CD14-positive monocyte (primary cell): ENCODE measurements at regions not wholly inside any gene's neighbourhood (a gene's known extent, or its start where the extent isn't known, plus 50 kb on each side); places are given as distances from the start of the nearest gene placed in this dataset.

ENCODE experiments used
- DNase-seq, 3 donors: peaks; one replicate each; pipeline ENCODE4 v3.0.0-alpha.2; 2011 to 2022
- H2AFZ ChIP-seq: 2 replicates; pipeline ENCODE4 v1.6.0; 2012; ENCODE audit warnings: mild to moderate bottlenecking, low read depth, low read length, inconsistent platforms; ENCODE audit not compliant: insufficient read depth, poor library complexity, severe bottlenecking
- H3K27ac ChIP-seq, 2 donors: 1 replicate in 1 of 2; 2 replicates in 1 of 2; pipeline ENCODE4 v1.5.1; 2012 to 2013; ENCODE audit warnings: low read length in 2 of 2, control low read depth in 1 of 2, inconsistent platforms in 1 of 2, low read depth in 1 of 2, mild to moderate bottlenecking in 1 of 2
- H3K27me3 ChIP-seq, 2 donors: one replicate each; pipeline versions ENCODE4 v1.6.0 to v1.6.1; 2011 to 2013; ENCODE audit warnings: low read length in 2 of 2; ENCODE audit not compliant: control insufficient read depth in 2 of 2, insufficient read depth in 2 of 2
- H3K36me3 ChIP-seq, 2 donors: replicated peaks in 1 of 2; 1 replicate in 1 of 2; 2 replicates in 1 of 2; pipeline versions ENCODE4 v1.5.1 to v1.6.1; 2012 to 2013; ENCODE audit warnings: low read length in 2 of 2, control low read depth in 1 of 2, inconsistent platforms in 1 of 2, mild to moderate bottlenecking in 1 of 2; ENCODE audit not compliant: insufficient read depth in 2 of 2, control insufficient read depth in 1 of 2
- H3K4me1 ChIP-seq, 2 donors: 1 replicate in 1 of 2; 2 replicates in 1 of 2; pipeline versions ENCODE4 v1.5.1 to v1.6.1; 2012 to 2013; ENCODE audit warnings: low read length in 2 of 2, control low read depth in 1 of 2, inconsistent platforms in 1 of 2, mild to moderate bottlenecking in 1 of 2, moderate library complexity in 1 of 2; ENCODE audit not compliant: insufficient read depth in 2 of 2, control insufficient read depth in 1 of 2
- H3K4me2 ChIP-seq: replicated peaks from 2 replicates; pipeline ENCODE3; 2012; ENCODE audit warnings: low read length, moderate library complexity, mild to moderate bottlenecking; ENCODE audit not compliant: poor library complexity, severe bottlenecking; ENCODE audit errors: extremely low read depth
- H3K4me3 ChIP-seq, 3 experiments: fragments of 200-600 bp in 1 of 3; sonication (generic) in 1 of 3; replicated peaks in 1 of 3; 1 replicate in 2 of 3; 2 replicates in 1 of 3; pipeline ENCODE4 v1.5.1; 2011 to 2013; ENCODE audit warnings: low read length in 3 of 3, mild to moderate bottlenecking in 3 of 3, control low read depth in 2 of 3, low read depth in 2 of 3, inconsistent platforms in 1 of 3, moderate library complexity in 1 of 3
- H3K79me2 ChIP-seq: 2 replicates; pipeline ENCODE4 v1.6.0; 2012; ENCODE audit warnings: mild to moderate bottlenecking, control low read depth, inconsistent platforms, low read length, moderate library complexity; ENCODE audit not compliant: insufficient read depth
- H3K9ac ChIP-seq: 2 replicates; pipeline ENCODE4 v1.6.0; 2017; ENCODE audit warnings: low read length, mild to moderate bottlenecking; ENCODE audit not compliant: insufficient read depth, poor library complexity, severe bottlenecking
- H3K9me3 ChIP-seq, 2 donors: replicated peaks in 1 of 2; 1 replicate in 1 of 2; 2 replicates in 1 of 2; pipeline versions ENCODE4 v1.5.1 to v1.6.1; 2012 to 2013; ENCODE audit warnings: low read length in 2 of 2, control low read depth in 1 of 2; ENCODE audit not compliant: control insufficient read depth in 1 of 2, insufficient read depth in 1 of 2
- H4K20me1 ChIP-seq: 2 replicates; pipeline ENCODE4 v1.6.0; 2012; ENCODE audit warnings: mild to moderate bottlenecking, low read length, control low read depth, moderate library complexity; ENCODE audit not compliant: insufficient read depth
- H3K27ac Mint-ChIP-seq, 7 donors: one replicate each; pipeline ENCODE4 v1.8.0; 2020; ENCODE audit warnings: mild to moderate bottlenecking in 7 of 7, mixed read lengths in 7 of 7, moderate library complexity in 6 of 7, inconsistent platforms in 2 of 7
- H3K27me3 Mint-ChIP-seq, 3 donors: one replicate each; pipeline ENCODE4 v1.8.0; 2021 to 2022; ENCODE audit warnings: low read depth in 3 of 3, mild to moderate bottlenecking in 3 of 3, mixed read lengths in 3 of 3, moderate library complexity in 3 of 3, inconsistent platforms in 1 of 3
- H3K36me3 Mint-ChIP-seq, 2 donors: one replicate each; pipeline ENCODE4 v1.8.0; 2020; ENCODE audit warnings: mixed read lengths in 2 of 2, inconsistent platforms in 1 of 2, mild to moderate bottlenecking in 1 of 2
- H3K4me1 Mint-ChIP-seq: one replicate; pipeline ENCODE4 v1.8.0; 2020; ENCODE audit warnings: mild to moderate bottlenecking, mixed read lengths
- H3K4me3 Mint-ChIP-seq, 2 donors: one replicate each; pipeline ENCODE4 v1.8.0; 2020; ENCODE audit warnings: mild to moderate bottlenecking in 2 of 2, mixed read lengths in 2 of 2, moderate library complexity in 1 of 2
- H3K9me3 Mint-ChIP-seq, 7 donors: one replicate each; pipeline ENCODE4 v1.8.0; 2020 to 2022; ENCODE audit warnings: mixed read lengths in 7 of 7, mild to moderate bottlenecking in 6 of 7, moderate library complexity in 6 of 7, inconsistent platforms in 2 of 7
- CTCF ChIP-seq: fragments of 200-600 bp; IDR thresholded peaks from one replicate; pipeline ENCODE4 v1.8.0; 2022; ENCODE audit warnings: antibody characterized with exemption, mild to moderate bottlenecking
- WGBS: methylation state at CpG from one replicate; pipeline ENCODE4 v1.1.5; 2013; ENCODE audit warnings: missing lambda C conversion rate; ENCODE audit not compliant: insufficient coverage; 5-methylcytosine and 5-hydroxymethylcytosine counted together
- intact Hi-C, 2 donors: fragments of 100-400 bp; cut with micrococcal nuclease; formaldehyde crosslinking; loops; one replicate each; pipeline versions ENCODE4 v1.15.0 to v1.15.1; 2023

- H3K27me3 Mint-ChIP-seq, result peaks cover 3 to 10% (median 4%) of the 10 kb centered on the region in 3 donors
- DNase-seq, result no peak
- no peak overlapping the region for H3K4me3 Mint-ChIP-seq
- Histone ChIP-seq H3K4me1 (no peaks in the 10 kb centered on the region), H3K27ac (no peak overlapping the region), H3K4me2 (no peak overlapping the region), H3K36me3 (no peaks in the 10 kb centered on the region), H4K20me1 (no peaks in the 10 kb centered on the region), H3K79me2 (no peaks in the 10 kb centered on the region), H3K27me3 (peaks cover 0 to 4% of the 10 kb centered on the region in 2 donors), H3K9ac (no peak overlapping the region), H3K4me3 (no peak overlapping the region), H2AFZ (no peak overlapping the region), H3K9me3 (no peaks in the 10 kb centered on the region)
- H3K4me1 Mint-ChIP-seq, result no peaks in the 10 kb centered on the region
- no peak overlapping the region for H3K27ac Mint-ChIP-seq
- no peaks in the 10 kb centered on the region for H3K9me3 Mint-ChIP-seq
- intact Hi-C loops, result no loop called here
- WGBS, result 64% methylated on average over 3 of the region's 4 CpGs
- TF ChIP-seq CTCF, result no peak
- no peaks in the 10 kb centered on the region for H3K36me3 Mint-ChIP-seq
These were observed 119.5 kb upstream of the WSCD2 start for GRCh38 chr12:108009442-108010070.

DNA sequence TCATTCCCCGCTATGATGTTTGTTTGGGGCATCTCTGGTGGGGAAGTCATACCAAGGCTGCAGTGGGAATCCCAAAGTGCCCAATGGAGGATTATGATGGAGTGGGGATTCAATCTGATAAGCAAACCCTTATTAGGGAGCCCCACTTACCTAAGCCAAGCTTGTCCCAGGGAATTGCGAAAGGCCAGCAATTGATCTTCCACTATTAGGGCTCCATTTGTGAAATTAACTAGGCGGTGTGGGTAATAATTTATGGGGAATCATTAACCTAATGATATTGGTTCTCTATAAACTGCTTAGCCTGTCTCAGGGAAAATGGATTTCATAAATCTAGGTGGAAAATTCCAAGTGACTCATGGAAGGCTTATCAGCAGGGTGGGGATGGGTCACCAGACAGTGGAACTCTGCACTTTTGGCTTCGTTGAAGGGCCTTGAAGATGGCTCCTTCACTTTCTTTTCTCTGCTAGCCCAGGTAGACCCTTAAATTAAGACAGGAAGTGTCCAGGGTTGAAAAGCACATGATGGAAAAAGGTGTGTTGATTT, 113.0 kb upstream of the WSCD2 start:
- Mint-ChIP-seq H3K27me3 (peaks cover 7 to 13% (median 9%) of the 10 kb centered on the region in 3 donors), H3K4me3 (no peak overlapping the region), H3K27ac (no peak overlapping the region), H3K9me3 (no peaks in the 10 kb centered on the region), H3K36me3 (no peaks in the 10 kb centered on the region), H3K4me1 (no peaks in the 10 kb centered on the region)
- DNase-seq, result no peak
- Histone ChIP-seq H3K9me3 (no peaks in the 10 kb centered on the region), H3K79me2 (no peaks in the 10 kb centered on the region), H2AFZ (no peak overlapping the region), H3K4me2 (no peak overlapping the region), H3K4me3 (no peak overlapping the region), H3K27me3 (peaks cover 0 to 4% of the 10 kb centered on the region in 2 donors), H3K4me1 (no peaks in the 10 kb centered on the region), H3K9ac (no peak overlapping the region), H3K36me3 (no peaks in the 10 kb centered on the region), H3K27ac (no peak overlapping the region), H4K20me1 (no peaks in the 10 kb centered on the region)
- no peak for TF ChIP-seq CTCF
- intact Hi-C loops, result no loop called here
- WGBS, result 90% methylated on average over 2 of the region's 4 CpGs
